GM23338 (cell line): ENCODE measurements at regions not wholly inside any gene's neighbourhood (a gene's known extent, or its start where the extent isn't known, plus 50 kb on each side); places are given as distances from the start of the nearest gene placed in this dataset.

ENCODE experiments used
- ATAC-seq: fragments of 200-7000 bp; cut with Tn5 transposase; 3 replicates; pipeline ENCODE4 v1.9.1; 2020
- DNase-seq: peaks from one replicate; pipeline ENCODE4 v3.0.0-alpha.2; 2015; ENCODE audit warnings: low spot score
- H2AFZ ChIP-seq: fragments of 200-600 bp; sonication (generic); 2 replicates; pipeline ENCODE4 v1.8.0; 2016; ENCODE audit warnings: antibody characterized with exemption, mild to moderate bottlenecking, moderate library complexity
- H3F3A ChIP-seq: fragments of 200-600 bp; sonication (generic); replicated peaks from 2 replicates; pipeline ENCODE4 v1.8.0; 2017; ENCODE audit warnings: antibody characterized with exemption, mixed run types, low read depth
- H3K27ac ChIP-seq: fragments of 200-600 bp; sonication (generic); 2 replicates; pipeline ENCODE4 v1.6.1; 2016; ENCODE audit warnings: low read depth
- H3K27me3 ChIP-seq: fragments of 200-600 bp; sonication (generic); 2 replicates; pipeline ENCODE4 v1.8.0; 2016; ENCODE audit warnings: mild to moderate bottlenecking, mixed run types, moderate library complexity; ENCODE audit not compliant: insufficient read depth
- H3K36me3 ChIP-seq: fragments of 200-600 bp; sonication (generic); 2 replicates; pipeline ENCODE4 v1.8.0; 2016; ENCODE audit warnings: mild to moderate bottlenecking; ENCODE audit not compliant: insufficient read depth
- H3K4me1 ChIP-seq: fragments of 200-600 bp; sonication (generic); 2 replicates; pipeline ENCODE4 v1.8.0; 2016; ENCODE audit warnings: mild to moderate bottlenecking, moderate library complexity; ENCODE audit not compliant: insufficient read depth
- H3K4me2 ChIP-seq: fragments of 200-600 bp; sonication (generic); 2 replicates; pipeline ENCODE4 v1.7.1; 2017; ENCODE audit warnings: mixed run types
- H3K4me3 ChIP-seq: fragments of 200-600 bp; sonication (generic); 2 replicates; pipeline ENCODE4 v1.6.1; 2016; ENCODE audit warnings: mixed run types
- H3K79me2 ChIP-seq: fragments of 200-600 bp; sonication (generic); replicated peaks from 2 replicates; pipeline ENCODE4 v1.8.0; 2017; ENCODE audit warnings: mild to moderate bottlenecking; ENCODE audit not compliant: insufficient read depth
- H3K9me2 ChIP-seq: fragments of 200-600 bp; sonication (generic); 2 replicates; pipeline ENCODE4 v1.8.0; 2017; ENCODE audit not compliant: insufficient read depth
- H4K20me1 ChIP-seq: fragments of 200-600 bp; sonication (generic); replicated peaks from 2 replicates; pipeline ENCODE4 v1.8.0; 2017; ENCODE audit warnings: mild to moderate bottlenecking; ENCODE audit not compliant: insufficient read depth
- H3K27ac Mint-ChIP-seq: 2 replicates; pipeline ENCODE4 v1.8.0; 2020; ENCODE audit warnings: inconsistent platforms, mild to moderate bottlenecking, moderate library complexity, mixed read lengths
- H3K27me3 Mint-ChIP-seq: 3 replicates; pipeline ENCODE4 v1.8.0; 2022; ENCODE audit warnings: low read depth, mild to moderate bottlenecking, moderate library complexity, mixed read lengths, inconsistent platforms; ENCODE audit not compliant: insufficient read depth, poor library complexity
- H3K36me3 Mint-ChIP-seq: 3 replicates; pipeline ENCODE4 v1.8.0; 2021; ENCODE audit warnings: low read depth, mild to moderate bottlenecking, inconsistent platforms, moderate library complexity, mixed read lengths
- H3K4me1 Mint-ChIP-seq: 3 replicates; pipeline ENCODE4 v1.8.0; 2020; ENCODE audit warnings: mild to moderate bottlenecking, inconsistent platforms, mixed read lengths
- H3K4me3 Mint-ChIP-seq: 3 replicates; pipeline ENCODE4 v1.8.0; 2021; ENCODE audit warnings: moderate library complexity, mild to moderate bottlenecking, inconsistent platforms, mixed read lengths
- H3K9me3 Mint-ChIP-seq: 3 replicates; pipeline ENCODE4 v1.8.0; 2020; ENCODE audit warnings: moderate library complexity, mild to moderate bottlenecking, inconsistent platforms, mixed read lengths
- CREB1 ChIP-seq: fragments of 250-450 bp; sonication (Bioruptor Pico); IDR thresholded peaks from 2 replicates; pipeline ENCODE4 v1.5.0; 2020; ENCODE audit warnings: low read depth, mild to moderate bottlenecking, moderate library complexity
- ETS1 ChIP-seq: IDR thresholded peaks from 2 replicates; pipeline ENCODE4 v1.6.1; 2016; ENCODE audit warnings: antibody characterized with exemption
- EZH2 ChIP-seq: fragments of 200-600 bp; sonication (generic); IDR thresholded peaks from one replicate; pipeline ENCODE4 v1.8.0; 2017; ENCODE audit warnings: antibody characterized with exemption, mild to moderate bottlenecking, low read depth; ENCODE audit not compliant: unreplicated experiment
- EZH2phosphoT487 ChIP-seq: fragments of 200-600 bp; sonication (generic); IDR thresholded peaks from one replicate; pipeline ENCODE4 v1.8.1; 2018; ENCODE audit warnings: antibody characterized with exemption; ENCODE audit not compliant: unreplicated experiment
- JUNB ChIP-seq: IDR thresholded peaks from one replicate; pipeline ENCODE4 v1.6.1; 2016; ENCODE audit warnings: antibody characterized with exemption; ENCODE audit not compliant: unreplicated experiment
- NANOG ChIP-seq: IDR thresholded peaks from 2 replicates; pipeline ENCODE4 v1.6.1; 2016; ENCODE audit warnings: antibody characterized with exemption, borderline replicate concordance
- POLR2AphosphoS5 ChIP-seq: IDR thresholded peaks from 2 replicates; pipeline ENCODE4 v1.6.1; 2016; ENCODE audit warnings: antibody characterized with exemption, low read depth
- STAT1 ChIP-seq: IDR thresholded peaks from one replicate; pipeline ENCODE4 v1.6.1; 2016; ENCODE audit warnings: antibody characterized with exemption; ENCODE audit not compliant: unreplicated experiment
- ZNF114 ChIP-seq: fragments of 250-450 bp; sonication (Bioruptor Pico); IDR thresholded peaks from 2 replicates; pipeline ENCODE4 v1.5.0; 2020; ENCODE audit warnings: mild to moderate bottlenecking, moderate library complexity
- ZNF331 ChIP-seq: fragments of 250-450 bp; sonication (Bioruptor Pico); IDR thresholded peaks from 2 replicates; pipeline ENCODE4 v1.5.0; 2020; ENCODE audit warnings: low read depth, mild to moderate bottlenecking, moderate library complexity
- ZNF462 ChIP-seq: fragments of 250-450 bp; sonication (Bioruptor Pico); IDR thresholded peaks from 2 replicates; pipeline ENCODE4 v1.5.0; 2020; ENCODE audit warnings: mild to moderate bottlenecking, moderate library complexity
- TF ChIP-seq, protein P1 (sequence below): IDR thresholded peaks from one replicate; pipeline ENCODE4 v1.6.1; 2018; ENCODE audit warnings: antibody characterized with exemption; ENCODE audit not compliant: unreplicated experiment
- TF ChIP-seq, protein P2 (sequence below), 2 experiments: fragments of 200-600 bp in 1 of 2; sonication (generic) in 1 of 2; conservative IDR thresholded peaks; 2 replicates each; pipeline versions ENCODE4 v1.5.1 to v1.6.1; 2016 to 2017; ENCODE audit warnings: antibody characterized with exemption in 2 of 2, low read depth in 2 of 2, mild to moderate bottlenecking in 2 of 2, moderate library complexity in 1 of 2

GRCh38 chr19:32257326-32258073, 87.9 kb upstream of the ZNF507 start:
- H3K4me1 Mint-ChIP-seq, result peaks cover under 1% of the 10 kb centered on the region; the same call in 1 of the 3 replicates
- no peak for DNase-seq
- no peak overlapping the region for H3K27ac ChIP-seq
- no peaks in the 10 kb centered on the region for H3K9me2 ChIP-seq
- peaks cover 2% of the 10 kb centered on the region; the same call in 1 of the 2 replicates for H3K4me1 ChIP-seq
- H3K36me3 ChIP-seq, result no peaks in the 10 kb centered on the region
- H3K4me2 ChIP-seq, result no peak overlapping the region
- H3K4me3 Mint-ChIP-seq, result no peak overlapping the region
- no peaks in the 10 kb centered on the region for H3K9me3 Mint-ChIP-seq
- H3K79me2 ChIP-seq, result no peaks in the 10 kb centered on the region
- TF ChIP-seq ZNF462 (CRISPR knock-in tag) (no peak), NANOG (no peak), ETS1 (no peak), CREB1 (no peak), STAT1 (no peak), ZNF331 (CRISPR knock-in tag) (no peak), ZNF114 (CRISPR knock-in tag) (no peak), EZH2phosphoT487 (no peak), EZH2 (no peak), JUNB (no peak), POLR2AphosphoS5 (no peak)
- TF ChIP-seq, protein P1, sequence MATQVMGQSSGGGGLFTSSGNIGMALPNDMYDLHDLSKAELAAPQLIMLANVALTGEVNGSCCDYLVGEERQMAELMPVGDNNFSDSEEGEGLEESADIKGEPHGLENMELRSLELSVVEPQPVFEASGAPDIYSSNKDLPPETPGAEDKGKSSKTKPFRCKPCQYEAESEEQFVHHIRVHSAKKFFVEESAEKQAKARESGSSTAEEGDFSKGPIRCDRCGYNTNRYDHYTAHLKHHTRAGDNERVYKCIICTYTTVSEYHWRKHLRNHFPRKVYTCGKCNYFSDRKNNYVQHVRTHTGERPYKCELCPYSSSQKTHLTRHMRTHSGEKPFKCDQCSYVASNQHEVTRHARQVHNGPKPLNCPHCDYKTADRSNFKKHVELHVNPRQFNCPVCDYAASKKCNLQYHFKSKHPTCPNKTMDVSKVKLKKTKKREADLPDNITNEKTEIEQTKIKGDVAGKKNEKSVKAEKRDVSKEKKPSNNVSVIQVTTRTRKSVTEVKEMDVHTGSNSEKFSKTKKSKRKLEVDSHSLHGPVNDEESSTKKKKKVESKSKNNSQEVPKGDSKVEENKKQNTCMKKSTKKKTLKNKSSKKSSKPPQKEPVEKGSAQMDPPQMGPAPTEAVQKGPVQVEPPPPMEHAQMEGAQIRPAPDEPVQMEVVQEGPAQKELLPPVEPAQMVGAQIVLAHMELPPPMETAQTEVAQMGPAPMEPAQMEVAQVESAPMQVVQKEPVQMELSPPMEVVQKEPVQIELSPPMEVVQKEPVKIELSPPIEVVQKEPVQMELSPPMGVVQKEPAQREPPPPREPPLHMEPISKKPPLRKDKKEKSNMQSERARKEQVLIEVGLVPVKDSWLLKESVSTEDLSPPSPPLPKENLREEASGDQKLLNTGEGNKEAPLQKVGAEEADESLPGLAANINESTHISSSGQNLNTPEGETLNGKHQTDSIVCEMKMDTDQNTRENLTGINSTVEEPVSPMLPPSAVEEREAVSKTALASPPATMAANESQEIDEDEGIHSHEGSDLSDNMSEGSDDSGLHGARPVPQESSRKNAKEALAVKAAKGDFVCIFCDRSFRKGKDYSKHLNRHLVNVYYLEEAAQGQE, result no peak
- TF ChIP-seq, protein P2, sequence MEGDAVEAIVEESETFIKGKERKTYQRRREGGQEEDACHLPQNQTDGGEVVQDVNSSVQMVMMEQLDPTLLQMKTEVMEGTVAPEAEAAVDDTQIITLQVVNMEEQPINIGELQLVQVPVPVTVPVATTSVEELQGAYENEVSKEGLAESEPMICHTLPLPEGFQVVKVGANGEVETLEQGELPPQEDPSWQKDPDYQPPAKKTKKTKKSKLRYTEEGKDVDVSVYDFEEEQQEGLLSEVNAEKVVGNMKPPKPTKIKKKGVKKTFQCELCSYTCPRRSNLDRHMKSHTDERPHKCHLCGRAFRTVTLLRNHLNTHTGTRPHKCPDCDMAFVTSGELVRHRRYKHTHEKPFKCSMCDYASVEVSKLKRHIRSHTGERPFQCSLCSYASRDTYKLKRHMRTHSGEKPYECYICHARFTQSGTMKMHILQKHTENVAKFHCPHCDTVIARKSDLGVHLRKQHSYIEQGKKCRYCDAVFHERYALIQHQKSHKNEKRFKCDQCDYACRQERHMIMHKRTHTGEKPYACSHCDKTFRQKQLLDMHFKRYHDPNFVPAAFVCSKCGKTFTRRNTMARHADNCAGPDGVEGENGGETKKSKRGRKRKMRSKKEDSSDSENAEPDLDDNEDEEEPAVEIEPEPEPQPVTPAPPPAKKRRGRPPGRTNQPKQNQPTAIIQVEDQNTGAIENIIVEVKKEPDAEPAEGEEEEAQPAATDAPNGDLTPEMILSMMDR (conservative IDR thresholded peaks at IDR 0.05; ENCODE audit: low read depth in 2 of 2), result no peak
- no peaks in the 10 kb centered on the region for H3K36me3 Mint-ChIP-seq
- H3F3A ChIP-seq, result no peaks in the 10 kb centered on the region
- no peaks in the 10 kb centered on the region for H4K20me1 ChIP-seq
- H2AFZ ChIP-seq, result 0 out of 2 replicates have a peak overlapping the region, but pooled peaks have one; percentile 32
- H3K4me3 ChIP-seq, result no peak overlapping the region
- H3K27ac Mint-ChIP-seq, result no peak overlapping the region
- ATAC-seq, result no peak
- H3K27me3 ChIP-seq, result no peaks in the 10 kb centered on the region
- peaks cover 16% of the 10 kb centered on the region for H3K27me3 Mint-ChIP-seq
